GM12892 (cell line): ENCODE measurements at regions not wholly inside any gene's neighbourhood (a gene's known extent, or its start where the extent isn't known, plus 50 kb on each side); places are given as distances from the start of the nearest gene placed in this dataset.

Experiments used
- POLR2A ChIP-seq: IDR thresholded peaks from 2 replicates; pipeline ENCODE4 v1.6.1; 2011; ENCODE audit warnings: low read depth, low read length, control low read depth
- POLR2AphosphoS5 ChIP-seq: IDR thresholded peaks from 2 replicates; pipeline ENCODE4 v1.6.1; 2011; ENCODE audit warnings: low read depth, low read length, control low read depth

DNA sequence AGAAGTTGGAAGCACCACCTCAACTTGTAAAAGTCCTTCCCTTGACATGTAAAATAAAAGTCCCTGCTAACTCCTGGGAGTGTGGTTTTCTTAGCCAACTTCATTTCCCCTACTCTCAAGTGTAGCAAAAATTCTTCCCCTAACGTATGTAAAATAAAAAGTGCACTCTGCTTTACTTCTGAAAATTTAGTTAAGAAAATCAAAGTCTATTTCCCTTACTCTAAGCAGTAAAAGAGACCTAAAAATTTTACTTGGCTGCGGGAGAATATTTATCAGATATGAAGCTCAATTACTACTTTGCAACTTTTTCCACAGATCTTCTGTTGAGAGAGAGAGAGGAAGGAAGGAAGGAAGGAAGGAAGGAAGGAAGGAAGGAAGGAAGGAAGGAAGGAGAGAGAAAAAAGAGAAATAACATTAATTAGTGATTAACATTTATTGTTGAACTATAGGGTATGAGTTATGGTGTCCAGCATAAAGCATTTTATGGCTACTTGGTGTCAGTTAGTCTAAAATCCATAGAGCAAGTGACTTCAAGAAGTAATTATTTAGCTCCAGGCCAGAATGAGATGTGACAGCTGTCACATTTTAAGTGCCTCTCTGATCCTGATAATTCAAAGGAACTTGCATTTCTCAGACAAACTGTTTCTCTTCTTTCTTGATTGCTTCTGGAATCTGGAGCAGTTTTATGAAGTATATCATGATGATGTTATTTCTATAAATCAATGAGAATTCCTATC lies 210.3 kb downstream of the TMX3 start:
- TF ChIP-seq POLR2A (no peak), POLR2AphosphoS5 (no peak)
